Astrocyte of the cerebellum (primary cell): ENCODE measurements at regions not wholly inside any gene's neighbourhood (a gene's known extent, or its start where the extent isn't known, plus 50 kb on each side); places are given as distances from the start of the nearest gene placed in this dataset.

ENCODE experiments used
- DNase-seq: peaks from one replicate; pipeline ENCODE4 v3.0.0-alpha.2; 2011; ENCODE audit warnings: low read depth
- H3K4me3 ChIP-seq: 2 replicates; pipeline ENCODE4 v1.5.1; 2011; ENCODE audit warnings: mild to moderate bottlenecking, low read depth, low read length, moderate library complexity
- in situ Hi-C: cut with HindIII; loops from 2 replicates; pipeline ENCODE4 v1.10.0; 2017; ENCODE audit warnings: low sequenced_read_pairs
- TF ChIP-seq, protein P1 (sequence below): IDR thresholded peaks from 2 replicates; pipeline ENCODE4 v1.5.1; 2012; ENCODE audit warnings: low read length, low read depth, moderate library complexity, mild to moderate bottlenecking; ENCODE audit errors: missing control alignments

DNA sequence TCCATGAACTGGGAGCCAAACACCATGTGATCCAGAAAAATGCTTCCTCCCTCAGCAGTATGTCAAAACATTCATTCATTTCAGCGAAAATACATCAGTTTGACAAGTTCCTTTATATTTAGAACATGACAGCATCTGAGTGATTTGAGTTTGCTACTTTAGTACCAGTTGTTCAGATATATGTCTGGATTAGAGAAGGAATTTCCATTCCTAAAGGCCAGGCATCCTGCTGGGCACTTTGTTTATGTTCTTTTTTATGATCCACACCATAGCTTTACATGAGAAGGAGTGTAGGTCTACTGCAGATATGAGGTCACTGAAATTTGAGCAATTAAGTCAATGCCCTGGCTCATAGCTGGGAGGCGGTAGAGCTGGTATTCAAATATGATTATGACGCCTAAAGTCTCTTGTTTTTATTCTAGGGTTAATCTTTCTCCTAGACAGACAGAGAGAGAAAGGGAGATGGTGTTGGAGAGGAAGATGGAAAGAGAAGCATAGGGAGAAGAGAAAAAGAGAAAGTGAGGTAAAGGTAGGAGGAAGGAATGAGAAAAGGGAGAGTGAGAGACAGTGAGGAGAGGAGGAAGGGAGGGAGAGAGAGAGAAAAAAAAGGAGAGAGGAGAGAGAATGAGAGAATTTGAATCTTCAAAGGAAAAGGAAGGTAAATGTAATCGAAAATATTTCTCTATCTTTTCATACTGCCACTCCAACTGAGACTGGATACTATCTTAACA lies 839.5 kb upstream of the FANCL start:
- no peak overlapping the region for H3K4me3 ChIP-seq
- in situ Hi-C loops, result no loop called here
- TF ChIP-seq, protein P1, sequence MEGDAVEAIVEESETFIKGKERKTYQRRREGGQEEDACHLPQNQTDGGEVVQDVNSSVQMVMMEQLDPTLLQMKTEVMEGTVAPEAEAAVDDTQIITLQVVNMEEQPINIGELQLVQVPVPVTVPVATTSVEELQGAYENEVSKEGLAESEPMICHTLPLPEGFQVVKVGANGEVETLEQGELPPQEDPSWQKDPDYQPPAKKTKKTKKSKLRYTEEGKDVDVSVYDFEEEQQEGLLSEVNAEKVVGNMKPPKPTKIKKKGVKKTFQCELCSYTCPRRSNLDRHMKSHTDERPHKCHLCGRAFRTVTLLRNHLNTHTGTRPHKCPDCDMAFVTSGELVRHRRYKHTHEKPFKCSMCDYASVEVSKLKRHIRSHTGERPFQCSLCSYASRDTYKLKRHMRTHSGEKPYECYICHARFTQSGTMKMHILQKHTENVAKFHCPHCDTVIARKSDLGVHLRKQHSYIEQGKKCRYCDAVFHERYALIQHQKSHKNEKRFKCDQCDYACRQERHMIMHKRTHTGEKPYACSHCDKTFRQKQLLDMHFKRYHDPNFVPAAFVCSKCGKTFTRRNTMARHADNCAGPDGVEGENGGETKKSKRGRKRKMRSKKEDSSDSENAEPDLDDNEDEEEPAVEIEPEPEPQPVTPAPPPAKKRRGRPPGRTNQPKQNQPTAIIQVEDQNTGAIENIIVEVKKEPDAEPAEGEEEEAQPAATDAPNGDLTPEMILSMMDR, result no peak

GRCh38 chr2:59077981-59078531 lies 836.9 kb upstream of the FANCL start:
- in situ Hi-C loops, result no loop called here
- TF ChIP-seq, protein P1, result no peak
- no peak overlapping the region for H3K4me3 ChIP-seq
- DNase-seq, result no peak

More for the DNA sequence above, 839.5 kb upstream of the FANCL start:
- no peak for DNase-seq

DNA sequence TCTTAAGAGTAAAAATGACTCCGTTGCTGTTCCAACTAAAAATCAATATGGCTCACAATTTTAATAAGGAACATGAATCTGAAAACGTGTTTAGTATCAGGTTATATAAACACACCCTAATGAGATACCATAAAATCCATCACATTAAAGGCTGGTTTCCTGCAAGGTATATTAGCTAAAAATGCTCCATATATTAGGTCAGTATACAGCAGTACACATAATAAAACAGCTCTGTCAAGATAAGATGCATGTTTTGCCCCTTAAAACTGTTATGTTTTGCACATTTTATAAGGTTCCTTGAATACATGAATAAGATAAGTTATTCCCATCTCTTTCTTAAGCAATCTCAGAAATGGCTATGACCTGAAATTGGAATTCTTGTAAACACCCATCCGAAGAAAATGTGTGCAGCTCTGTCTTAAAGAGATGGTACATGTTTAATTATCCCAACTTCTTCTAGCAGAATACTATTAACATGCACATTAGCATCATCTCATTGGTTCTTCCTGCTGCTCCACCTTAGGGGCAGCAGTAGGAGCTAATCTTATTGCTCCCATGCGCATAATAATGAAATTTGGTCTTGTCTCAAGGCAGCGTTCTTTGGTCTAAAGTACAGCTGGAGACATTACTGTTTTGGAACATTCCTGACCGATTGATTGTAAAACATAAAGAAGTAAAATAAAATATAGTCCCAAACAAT lies 836.1 kb upstream of the FANCL start:
- TF ChIP-seq, protein P1, result no peak
- DNase-seq, result no peak
- in situ Hi-C loops, result no loop called here
- H3K4me3 ChIP-seq, result no peak overlapping the region

DNA sequence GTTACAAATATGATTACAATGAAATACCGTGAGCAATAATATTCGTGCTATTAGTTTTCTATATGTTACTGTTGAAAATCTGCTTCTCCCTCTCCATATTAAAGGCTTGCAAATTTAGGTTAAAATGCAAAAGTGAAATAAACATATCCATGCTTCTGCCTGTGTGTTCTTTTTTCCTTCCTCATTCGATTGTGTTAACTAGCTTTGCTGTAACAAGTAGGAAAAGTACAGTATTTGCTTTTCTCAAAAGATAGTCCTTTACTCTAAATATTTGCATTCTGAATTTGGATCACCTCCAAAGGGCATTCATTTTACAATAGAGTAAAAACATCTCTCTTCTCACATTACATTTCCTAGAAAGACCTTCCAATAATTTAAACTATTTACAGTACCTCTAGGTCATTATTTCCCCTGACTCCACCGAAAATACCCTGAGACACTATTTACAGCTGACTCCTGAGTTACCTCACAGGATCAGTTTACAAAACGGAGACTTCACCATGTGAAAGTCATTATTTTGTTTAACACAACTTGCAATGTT lies 835.0 kb upstream of the FANCL start:
- TF ChIP-seq, protein P1, result no peak
- in situ Hi-C loops, result no loop called here
- H3K4me3 ChIP-seq, result no peak overlapping the region
- DNase-seq, result no peak

DNA sequence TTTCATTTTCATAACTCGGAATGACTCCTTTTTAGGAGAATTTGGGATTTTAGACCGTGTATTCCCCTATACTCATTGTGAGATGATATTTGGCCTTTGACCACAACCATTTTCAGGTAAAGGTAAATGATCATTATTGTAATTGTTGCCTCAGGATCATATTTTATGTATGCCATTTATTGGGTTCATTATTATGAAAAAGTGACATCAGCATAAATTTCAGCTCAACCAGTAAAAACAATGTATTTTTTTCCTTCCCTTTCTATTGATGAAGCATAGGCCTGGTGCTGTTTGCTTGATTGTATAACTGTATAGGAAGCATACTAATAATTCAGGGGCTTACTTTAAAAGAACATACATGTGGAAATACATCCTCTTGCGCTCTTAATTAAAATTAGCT lies 832.9 kb upstream of the FANCL start:
- no peak overlapping the region for H3K4me3 ChIP-seq
- TF ChIP-seq, protein P1, result no peak
- in situ Hi-C loops, result no loop called here
- no peak for DNase-seq

GRCh38 chr2:59073286-59073685 lies 832.2 kb upstream of the FANCL start:
- no peak overlapping the region for H3K4me3 ChIP-seq
- in situ Hi-C loops, result no loop called here
- DNase-seq, result no peak
- TF ChIP-seq, protein P1, result no peak
